NCI-H2227 (cell line): ENCODE measurements at regions not wholly inside any gene's neighbourhood (a gene's known extent, or its start where the extent isn't known, plus 50 kb on each side); places are given as distances from the start of the nearest gene placed in this dataset.
A peak's percentile ranks its signal among the peaks of the same experiment; 100 is the strongest.

Source experiments
- DNase-seq: peaks from one replicate; lab custom pipeline; 2025; ENCODE audit not compliant: unreplicated experiment; lab: John Stamatoyannopoulos, UW

- no peak for DNase-seq
Measured at GRCh38 chr9:81207651-81208050, 481.7 kb downstream of the TLE1 start.

- no peak for DNase-seq
Measured at GRCh38 chr9:81202292-81202691, 487.1 kb downstream of the TLE1 start.

- no peak for DNase-seq
Measured at GRCh38 chr9:81195206-81195605, 494.1 kb downstream of the TLE1 start.

DNA sequence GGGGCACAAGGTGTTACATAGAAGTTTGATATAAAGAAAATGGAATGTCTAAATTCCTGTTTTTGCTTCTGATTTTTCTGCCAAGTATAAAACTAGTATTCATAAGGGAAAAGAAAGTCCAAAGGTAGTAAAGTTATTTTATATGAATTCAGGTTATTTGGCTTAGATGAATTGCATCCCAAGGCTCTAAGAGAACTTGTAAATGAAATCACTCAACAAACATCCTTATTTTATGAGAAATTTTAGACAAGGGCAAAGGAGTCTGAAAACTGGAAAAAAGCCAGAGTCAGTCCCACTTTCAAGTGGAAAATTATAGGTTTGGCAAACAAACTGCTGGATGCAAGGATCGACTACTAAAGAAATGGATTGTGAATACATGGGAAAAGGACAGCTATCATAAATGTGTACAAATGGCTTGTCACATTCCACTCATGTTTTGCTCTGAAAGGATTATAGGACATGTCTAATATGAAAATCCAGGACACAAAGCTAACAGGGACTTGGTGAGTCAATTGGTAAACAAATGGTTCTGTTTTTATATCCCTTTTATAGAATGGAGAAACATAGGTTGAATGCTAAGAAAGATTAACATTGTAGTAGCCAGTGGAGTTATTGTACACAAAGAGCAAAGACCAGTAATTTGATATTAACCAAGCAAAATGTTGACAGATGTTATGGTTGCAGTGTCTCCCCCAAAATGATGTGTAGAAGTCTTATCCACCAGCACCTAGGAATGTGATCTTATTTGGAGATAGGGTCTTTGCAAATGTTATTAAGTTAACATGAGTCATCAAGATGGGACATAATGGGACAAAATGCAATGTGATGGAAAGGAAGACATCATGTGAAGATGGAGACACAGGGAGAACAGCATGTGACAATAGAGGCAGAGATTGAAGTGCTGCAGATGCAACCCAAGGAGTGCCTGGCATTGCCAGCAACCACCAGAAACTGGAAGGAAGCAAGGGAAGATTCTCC, 495.7 kb downstream of the TLE1 start:
- DNase-seq: peak; percentile 74

DNA sequence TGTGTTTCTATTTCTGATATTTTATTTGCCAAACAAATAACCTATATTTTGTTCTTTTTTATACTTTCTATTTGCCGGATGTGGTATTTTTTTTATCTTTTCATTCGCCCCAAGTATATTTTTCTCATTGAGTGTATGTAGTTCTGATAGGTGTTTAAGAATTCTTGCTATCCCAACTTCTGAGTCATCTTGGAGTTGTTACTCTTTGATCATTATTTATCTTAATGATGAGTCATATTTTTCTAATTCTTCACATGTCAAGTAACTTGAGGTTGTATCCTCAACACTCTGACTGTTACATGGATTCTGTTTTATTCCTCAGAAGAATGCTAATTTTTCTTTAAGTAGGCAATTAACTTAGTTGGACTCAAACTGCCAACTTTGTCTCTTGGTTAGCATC, 498.1 kb downstream of the TLE1 start:
- DNase-seq: no peak

GRCh38 chr9:81190659-81191058, 498.7 kb downstream of the TLE1 start:
- DNase-seq: no peak

- DNase-seq: no peak
Measured at GRCh38 chr9:81183761-81184160, 505.6 kb downstream of the TLE1 start.

DNA sequence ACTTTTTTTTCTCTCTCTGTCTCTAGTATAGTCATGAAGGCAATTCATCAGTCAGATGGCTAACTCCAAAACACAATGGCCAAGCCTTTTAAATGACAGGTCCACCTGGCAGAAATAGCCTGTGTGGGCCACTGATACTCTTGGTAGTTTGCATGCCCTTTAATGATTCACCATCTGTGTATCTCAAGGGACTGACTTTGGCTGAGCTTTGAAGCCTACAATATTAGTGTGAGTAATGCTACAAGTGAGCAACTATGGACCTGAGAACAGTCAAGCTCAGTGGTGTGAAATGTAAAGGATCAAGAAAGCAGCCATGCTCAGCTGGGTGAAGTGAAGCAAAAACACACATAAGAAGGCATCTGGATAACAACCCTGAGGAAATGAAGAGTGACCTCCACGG, 506.9 kb downstream of the TLE1 start:
- DNase-seq: no peak

DNA sequence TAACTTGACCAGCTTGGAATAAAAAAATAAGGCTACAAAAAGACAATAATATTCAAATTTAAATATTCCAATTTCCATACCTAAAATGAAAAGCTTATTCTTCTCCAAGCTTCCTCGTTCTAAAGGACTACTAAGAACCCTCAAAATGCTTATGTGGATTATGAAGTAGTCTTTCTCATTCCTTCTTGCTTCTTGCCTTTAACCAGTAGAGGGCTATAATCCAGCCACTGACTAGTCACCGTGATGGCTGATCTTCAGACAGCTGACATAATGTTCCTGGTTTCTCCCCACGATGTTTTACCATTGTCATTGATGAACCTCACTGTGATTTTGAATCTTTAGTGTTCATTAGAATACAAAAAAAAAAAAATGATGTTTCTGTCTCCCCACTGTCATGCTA, 515.3 kb downstream of the TLE1 start:
- no peak for DNase-seq

DNA sequence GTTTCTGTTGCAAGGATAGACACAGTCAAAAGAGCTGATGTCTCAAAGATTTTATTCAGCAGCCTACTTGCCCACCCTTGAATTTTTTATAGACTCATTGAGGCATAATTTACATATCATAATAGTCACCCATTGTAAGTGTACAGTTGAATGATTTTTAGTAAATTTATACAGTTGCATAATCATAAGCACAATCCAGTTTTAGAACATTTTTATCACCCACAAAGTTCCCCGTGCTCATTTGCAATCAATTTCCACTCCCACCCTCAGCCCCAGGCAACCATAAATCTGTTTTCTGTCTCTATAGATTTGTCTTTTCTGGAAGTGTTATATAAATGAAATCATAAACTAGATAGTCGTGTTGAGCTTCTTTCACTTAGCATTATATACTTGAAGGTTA, 517.7 kb downstream of the TLE1 start:
- DNase-seq: no peak

DNA sequence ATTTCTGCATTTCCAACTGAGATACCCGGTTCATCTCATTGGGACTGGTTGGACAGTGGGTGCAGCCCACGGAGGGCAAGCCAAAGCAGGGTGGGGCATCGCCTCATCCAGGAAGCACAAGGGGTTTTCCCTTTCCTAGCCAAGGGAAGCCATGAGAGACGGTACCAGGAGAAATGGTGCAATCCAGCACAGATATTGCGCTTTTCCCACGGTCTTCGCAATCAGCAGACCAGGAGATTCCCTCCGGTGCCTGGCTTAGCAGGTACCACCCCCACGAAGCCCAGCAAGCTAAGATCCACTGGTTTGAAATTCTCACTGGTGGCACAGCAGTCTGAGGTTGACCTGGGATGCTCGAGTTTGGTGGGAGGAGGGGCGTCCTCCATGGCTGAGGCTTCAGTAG, 527.0 kb downstream of the TLE1 start:
- DNase-seq: no peak

DNA sequence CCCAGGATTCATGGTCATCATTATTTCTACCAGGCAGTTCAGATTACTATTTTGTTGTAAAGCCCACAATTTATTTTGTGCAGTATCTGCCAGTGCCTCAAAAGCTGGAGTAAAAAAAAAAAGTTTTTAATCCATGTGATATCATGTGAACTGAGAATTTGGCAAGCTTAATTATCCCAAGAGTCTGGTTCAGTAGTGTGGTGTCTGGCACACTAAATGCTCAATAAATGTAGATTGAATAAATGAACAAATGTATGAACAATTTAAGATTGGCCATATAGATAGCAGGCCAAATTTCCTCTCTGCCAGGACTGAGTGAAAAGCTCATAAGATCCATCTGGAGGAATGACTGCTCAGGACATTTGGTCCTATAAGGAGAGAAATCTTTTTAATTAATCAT, 533.0 kb downstream of the TLE1 start:
- no peak for DNase-seq

- DNase-seq: no peak
Measured at GRCh38 chr9:81150016-81150625, 539.2 kb downstream of the TLE1 start.

- DNase-seq: no peak
Measured at GRCh38 chr9:81146684-81147337, 542.5 kb downstream of the TLE1 start.

DNA sequence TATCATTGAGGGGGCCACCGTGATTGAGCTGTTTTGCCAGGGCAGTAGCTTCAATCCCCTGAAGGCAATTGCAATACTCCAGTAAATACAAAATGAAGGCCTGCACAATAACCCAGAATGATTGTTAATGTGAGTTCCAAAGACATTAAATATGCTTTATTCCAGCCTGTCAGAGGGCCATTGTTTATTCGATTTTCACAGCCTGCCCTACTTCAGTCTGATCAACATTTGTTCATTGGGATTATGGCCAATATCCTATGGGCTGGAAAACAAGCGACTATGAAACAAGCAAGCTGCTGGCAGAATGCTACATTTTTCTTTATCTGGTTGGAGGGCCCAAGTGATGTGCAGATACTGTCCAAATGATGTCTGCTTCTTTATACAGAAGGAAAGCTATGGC, 543.1 kb downstream of the TLE1 start:
- no peak for DNase-seq

GRCh38 chr9:81145331-81145963, 543.9 kb downstream of the TLE1 start:
- DNase-seq: no peak

DNA sequence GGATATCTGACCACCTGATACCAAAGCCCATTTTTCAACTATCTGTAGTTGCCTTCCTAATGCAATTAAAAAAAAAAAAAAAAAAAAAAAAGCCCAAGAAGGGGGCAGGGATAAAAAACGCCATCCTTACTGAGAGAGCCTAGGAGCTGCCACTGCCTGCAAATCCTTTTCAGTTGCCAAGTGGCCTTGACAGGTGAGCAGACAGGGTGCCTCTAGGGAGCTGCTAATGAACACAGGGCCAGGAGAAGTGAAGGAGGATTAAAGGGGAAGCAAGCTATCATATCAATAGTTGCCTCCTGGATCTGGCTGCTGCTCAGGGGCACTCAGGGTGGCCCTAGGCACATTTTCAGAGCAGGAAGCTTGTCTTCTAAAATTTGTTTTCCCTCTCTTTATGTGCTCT, 547.4 kb downstream of the TLE1 start:
- no peak for DNase-seq

- DNase-seq: peak; percentile 8
Measured at GRCh38 chr9:81137976-81138568, 551.3 kb downstream of the TLE1 start.

- DNase-seq: no peak
Measured at GRCh38 chr9:81132796-81133195, 556.6 kb downstream of the TLE1 start.

DNA sequence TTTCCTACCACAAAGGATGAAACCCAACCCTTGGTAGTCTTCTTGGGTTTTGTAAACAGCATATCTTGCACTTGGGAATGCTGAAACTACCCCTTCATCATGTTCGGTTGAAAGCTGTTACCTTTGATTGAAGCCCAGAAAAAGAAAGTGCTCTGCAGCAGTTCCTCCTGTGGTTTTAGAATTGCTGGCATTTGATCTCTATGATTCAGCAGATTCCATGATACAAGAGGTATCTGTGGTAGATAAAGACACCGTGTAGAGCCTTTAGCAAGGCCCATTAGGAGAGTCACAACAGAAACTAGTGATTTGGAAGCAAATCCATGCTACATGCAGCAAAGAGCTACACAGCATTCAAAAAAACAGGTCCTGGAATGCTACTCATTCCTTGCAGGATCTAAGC, 557.0 kb downstream of the TLE1 start:
- DNase-seq: no peak

- DNase-seq: no peak
Measured at GRCh38 chr9:81128701-81129100, 560.6 kb downstream of the TLE1 start.
